BLaER1 treated with 17β-estradiol and CSF1 and Interleukin-3, amounts not matched to agents 10 nM and 100 nM (cell line): ENCODE measurements at regions not wholly inside any gene's neighbourhood (a gene's known extent, or its start where the extent isn't known, plus 50 kb on each side); places are given as distances from the start of the nearest gene placed in this dataset.

Experiments used
- H3K27ac ChIP-seq, 11 experiments: shearing (Covaris generic); formaldehyde crosslinking; 2 replicates each; pipeline ENCODE4 v1.8.1; 2022
- H3K27me3 ChIP-seq, 11 experiments: shearing (Covaris generic); formaldehyde crosslinking; 2 replicates each; pipeline ENCODE4 v1.8.1; 2022
- H3K36me3 ChIP-seq, 11 experiments: shearing (Covaris generic); formaldehyde crosslinking; 2 replicates each; pipeline ENCODE4 v1.8.1; 2022
- H3K4me1 ChIP-seq, 10 experiments: shearing (Covaris generic); formaldehyde crosslinking; 2 replicates each; pipeline ENCODE4 v1.8.1; 2022
- H3K4me2 ChIP-seq, 11 experiments: shearing (Covaris generic); formaldehyde crosslinking; 2 replicates each; pipeline ENCODE4 v1.8.1; 2022
- H3K4me3 ChIP-seq, 10 experiments: shearing (Covaris generic); formaldehyde crosslinking; 2 replicates each; pipeline ENCODE4 v1.8.1; 2022
- H3K9ac ChIP-seq, 11 experiments: shearing (Covaris generic); formaldehyde crosslinking; 2 replicates each; pipeline ENCODE4 v1.8.1; 2022
- H3K9me3 ChIP-seq, 11 experiments: shearing (Covaris generic); formaldehyde crosslinking; replicated peaks in 1 of 11; 2 replicates each; pipeline ENCODE4 v1.8.1; 2022
- H4K20me1 ChIP-seq, 11 experiments: shearing (Covaris generic); formaldehyde crosslinking; 2 replicates each; pipeline ENCODE4 v1.8.1; 2022
- Cebpa-rat ChIP-seq, 11 experiments: shearing (Covaris generic); IDR thresholded peaks; 2 replicates each; pipeline ENCODE4 v1.8.1; 2022

DNA sequence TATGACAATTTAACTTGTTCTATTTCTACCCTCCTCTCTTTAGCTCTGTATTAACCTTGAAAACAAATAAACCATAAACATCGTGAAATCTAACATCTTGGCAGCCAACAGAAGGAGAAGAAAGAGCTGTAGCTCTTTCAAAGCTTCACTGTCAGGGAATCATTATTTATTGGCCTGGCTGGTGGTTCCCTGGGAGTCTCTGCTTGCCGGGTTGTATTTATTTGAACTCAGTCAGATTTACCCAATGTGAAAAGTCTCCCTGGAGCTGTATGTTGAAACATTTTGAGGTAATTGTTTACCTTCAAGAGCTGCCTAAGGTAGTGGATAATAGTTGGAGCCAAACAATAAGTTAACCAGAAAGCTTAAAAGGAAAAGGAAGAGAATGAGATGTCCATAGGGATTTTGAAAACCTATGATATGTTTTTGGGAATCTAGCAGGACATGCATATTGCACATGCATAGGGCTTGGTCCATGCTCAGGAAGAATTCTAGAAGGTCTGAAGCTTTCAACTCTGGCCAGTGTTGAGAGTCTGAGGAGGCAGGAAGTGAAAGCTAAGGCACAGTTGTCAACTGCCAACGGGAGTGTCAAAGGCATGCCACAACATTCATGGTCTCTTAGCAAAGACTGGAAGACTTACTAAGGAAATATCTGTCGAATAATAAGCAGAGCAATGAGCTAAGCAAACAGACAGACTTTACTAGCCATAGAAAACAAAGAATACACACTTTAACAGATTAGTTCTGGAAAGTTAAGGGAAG is 621.6 kb downstream of the PCDH7 start:
- no peak overlapping the region for H3K4me3 ChIP-seq
- no peak for TF ChIP-seq Cebpa-rat (IDR thresholded peaks at IDR 0.05)
- no peaks in the 10 kb centered on the region for H3K4me1 ChIP-seq
- no peaks in the 10 kb centered on the region for H4K20me1 ChIP-seq
- peaks cover 5 to 22% (median 9%) of the 10 kb centered on the region in 11 experiments; a peak in 16 of 22 replicates for H3K9me3 ChIP-seq
- no peak overlapping the region for H3K4me2 ChIP-seq
- H3K27ac ChIP-seq, result no peak overlapping the region
- no peak overlapping the region for H3K9ac ChIP-seq
- no peaks in the 10 kb centered on the region for H3K27me3 ChIP-seq
- no peaks in the 10 kb centered on the region for H3K36me3 ChIP-seq

DNA sequence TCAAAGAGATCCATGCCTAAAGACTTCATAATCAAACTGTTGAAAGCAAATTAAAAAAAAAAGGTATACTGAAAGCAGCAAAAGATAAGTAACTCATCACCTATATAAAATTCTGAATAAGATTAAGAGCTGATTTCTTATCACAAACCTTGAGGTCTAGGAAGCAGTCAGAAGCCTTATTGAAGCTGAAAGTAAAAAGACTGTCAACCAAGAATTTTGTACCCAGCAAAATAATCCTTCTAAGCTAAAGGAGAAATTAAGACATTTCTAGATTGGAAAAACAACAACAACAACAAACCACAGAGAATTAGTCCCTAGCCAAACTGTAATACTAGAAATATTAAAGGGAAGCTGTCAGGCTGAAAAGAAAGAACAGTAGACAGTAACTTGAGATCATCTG is 622.9 kb downstream of the PCDH7 start:
- H3K9me3 ChIP-seq, result peaks cover 5 to 22% (median 9%) of the 10 kb centered on the region in 11 experiments; a peak in 16 of 22 replicates
- TF ChIP-seq Cebpa-rat (IDR thresholded peaks at IDR 0.05), result no peak
- H3K4me3 ChIP-seq, result no peak overlapping the region
- H3K9ac ChIP-seq, result no peak overlapping the region
- H3K27ac ChIP-seq, result no peak overlapping the region
- H3K27me3 ChIP-seq, result no peaks in the 10 kb centered on the region
- no peaks in the 10 kb centered on the region for H3K4me1 ChIP-seq
- H3K36me3 ChIP-seq, result no peaks in the 10 kb centered on the region
- H3K4me2 ChIP-seq, result no peak overlapping the region
- H4K20me1 ChIP-seq, result no peaks in the 10 kb centered on the region

- no peak overlapping the region for H3K27ac ChIP-seq
- no peaks in the 10 kb centered on the region for H3K9me3 ChIP-seq
- no peaks in the 10 kb centered on the region for H4K20me1 ChIP-seq
- H3K4me3 ChIP-seq, result no peak overlapping the region
- TF ChIP-seq Cebpa-rat (IDR thresholded peaks at IDR 0.05), result no peak
- no peaks in the 10 kb centered on the region for H3K27me3 ChIP-seq
- no peak overlapping the region for H3K4me2 ChIP-seq
- no peak overlapping the region for H3K9ac ChIP-seq
- peaks cover 0 to 14% (median 0%) of the 10 kb centered on the region in 10 experiments; a peak in 2 of 20 replicates for H3K4me1 ChIP-seq
- no peaks in the 10 kb centered on the region for H3K36me3 ChIP-seq
Observed at GRCh38 chr4:31349907-31350306, 629.7 kb downstream of the PCDH7 start.

GRCh38 chr4:31351695-31352094 is 631.5 kb downstream of the PCDH7 start:
- TF ChIP-seq Cebpa-rat (IDR thresholded peaks at IDR 0.05), result no peak

GRCh38 chr4:31356839-31357238 is 636.7 kb downstream of the PCDH7 start:
- H3K4me3 ChIP-seq, result no peak overlapping the region
- H3K9ac ChIP-seq, result no peak overlapping the region
- H3K4me2 ChIP-seq, result no peak overlapping the region
- no peak overlapping the region for H3K27ac ChIP-seq
- H4K20me1 ChIP-seq, result no peaks in the 10 kb centered on the region
- H3K9me3 ChIP-seq, result no peaks in the 10 kb centered on the region; a peak in 1 of 22 replicates
- no peaks in the 10 kb centered on the region for H3K36me3 ChIP-seq
- TF ChIP-seq Cebpa-rat (IDR thresholded peaks at IDR 0.05), result no peak
- peaks cover 0 to 18% (median 0%) of the 10 kb centered on the region in 10 experiments; a peak in 4 of 20 replicates for H3K4me1 ChIP-seq
- H3K27me3 ChIP-seq, result no peaks in the 10 kb centered on the region

More at GRCh38 chr4:31351695-31352094, 631.5 kb downstream of the PCDH7 start:
- Histone ChIP-seq H3K4me2 (peak overlapping the region in 1 of 11 experiments; percentile 46; a peak in 1 of 22 replicates), H3K9ac (no peak overlapping the region), H3K36me3 (no peaks in the 10 kb centered on the region), H3K4me3 (no peak overlapping the region), H3K9me3 (no peaks in the 10 kb centered on the region), H4K20me1 (no peaks in the 10 kb centered on the region), H3K27me3 (no peaks in the 10 kb centered on the region), H3K27ac (no peak overlapping the region), H3K4me1 (peaks cover 0 to 14% (median 0%) of the 10 kb centered on the region in 10 experiments; a peak in 2 of 20 replicates)

- peak in 5 of 11 experiments; percentile 31 to 63 (median 57); a peak in 8 of 22 replicates for TF ChIP-seq Cebpa-rat (IDR thresholded peaks at IDR 0.05)
- Histone ChIP-seq H3K9ac (no peak overlapping the region), H3K4me3 (no peak overlapping the region), H3K9me3 (peaks cover 0 to 7% (median 0%) of the 10 kb centered on the region in 11 experiments; a peak in 1 of 22 replicates), H4K20me1 (no peaks in the 10 kb centered on the region), H3K4me1 (peaks cover 0 to 11% (median 0%) of the 10 kb centered on the region in 10 experiments; a peak in 4 of 20 replicates), H3K4me2 (peak overlapping the region in 3 of 11 experiments; percentile 1 to 31 (median 18); a peak in 3 of 22 replicates), H3K36me3 (no peaks in the 10 kb centered on the region), H3K27ac (no peak overlapping the region), H3K27me3 (no peaks in the 10 kb centered on the region)
Observed at GRCh38 chr4:31360786-31361185, 640.6 kb downstream of the PCDH7 start.

GRCh38 chr4:31362756-31363155 is 642.6 kb downstream of the PCDH7 start:
- Histone ChIP-seq H4K20me1 (no peaks in the 10 kb centered on the region), H3K27ac (no peak overlapping the region), H3K36me3 (no peaks in the 10 kb centered on the region), H3K4me2 (no peak overlapping the region), H3K27me3 (no peaks in the 10 kb centered on the region), H3K4me3 (no peak overlapping the region), H3K9me3 (peaks cover 0 to 7% (median 0%) of the 10 kb centered on the region in 11 experiments; a peak in 1 of 22 replicates), H3K9ac (no peak overlapping the region), H3K4me1 (peaks cover 0 to 11% (median 0%) of the 10 kb centered on the region in 10 experiments; a peak in 4 of 20 replicates)
- TF ChIP-seq Cebpa-rat (IDR thresholded peaks at IDR 0.05), result no peak

- no peak overlapping the region for H3K9ac ChIP-seq
- no peak for TF ChIP-seq Cebpa-rat (IDR thresholded peaks at IDR 0.05)
- no peak overlapping the region for H3K4me3 ChIP-seq
- no peaks in the 10 kb centered on the region for H3K27me3 ChIP-seq
- peaks cover 0 to 11% (median 0%) of the 10 kb centered on the region in 10 experiments; a peak in 4 of 20 replicates for H3K4me1 ChIP-seq
- peaks cover 0 to 7% (median 0%) of the 10 kb centered on the region in 11 experiments; a peak in 1 of 22 replicates for H3K9me3 ChIP-seq
- no peak overlapping the region for H3K27ac ChIP-seq
- H4K20me1 ChIP-seq, result no peaks in the 10 kb centered on the region
- no peaks in the 10 kb centered on the region for H3K36me3 ChIP-seq
- no peak overlapping the region for H3K4me2 ChIP-seq
Observed at GRCh38 chr4:31365006-31365690, 645.0 kb downstream of the PCDH7 start.

GRCh38 chr4:31366041-31366440 is 645.9 kb downstream of the PCDH7 start:
- Histone ChIP-seq H3K4me1 (peaks cover 0 to 7% (median 0%) of the 10 kb centered on the region in 10 experiments; a peak in 4 of 20 replicates), H3K9me3 (peaks cover 0 to 7% (median 0%) of the 10 kb centered on the region in 11 experiments; a peak in 1 of 22 replicates), H3K9ac (no peak overlapping the region), H3K4me3 (no peak overlapping the region), H3K27ac (no peak overlapping the region), H4K20me1 (no peaks in the 10 kb centered on the region), H3K36me3 (no peaks in the 10 kb centered on the region), H3K27me3 (no peaks in the 10 kb centered on the region), H3K4me2 (no peak overlapping the region)
- TF ChIP-seq Cebpa-rat (IDR thresholded peaks at IDR 0.05), result no peak
